ENCODE measurements at regions not wholly inside any gene's neighbourhood (a gene's known extent, or its start where the extent isn't known, plus 50 kb on each side); places are given as distances from the start of the nearest gene placed in this dataset.

DNA sequence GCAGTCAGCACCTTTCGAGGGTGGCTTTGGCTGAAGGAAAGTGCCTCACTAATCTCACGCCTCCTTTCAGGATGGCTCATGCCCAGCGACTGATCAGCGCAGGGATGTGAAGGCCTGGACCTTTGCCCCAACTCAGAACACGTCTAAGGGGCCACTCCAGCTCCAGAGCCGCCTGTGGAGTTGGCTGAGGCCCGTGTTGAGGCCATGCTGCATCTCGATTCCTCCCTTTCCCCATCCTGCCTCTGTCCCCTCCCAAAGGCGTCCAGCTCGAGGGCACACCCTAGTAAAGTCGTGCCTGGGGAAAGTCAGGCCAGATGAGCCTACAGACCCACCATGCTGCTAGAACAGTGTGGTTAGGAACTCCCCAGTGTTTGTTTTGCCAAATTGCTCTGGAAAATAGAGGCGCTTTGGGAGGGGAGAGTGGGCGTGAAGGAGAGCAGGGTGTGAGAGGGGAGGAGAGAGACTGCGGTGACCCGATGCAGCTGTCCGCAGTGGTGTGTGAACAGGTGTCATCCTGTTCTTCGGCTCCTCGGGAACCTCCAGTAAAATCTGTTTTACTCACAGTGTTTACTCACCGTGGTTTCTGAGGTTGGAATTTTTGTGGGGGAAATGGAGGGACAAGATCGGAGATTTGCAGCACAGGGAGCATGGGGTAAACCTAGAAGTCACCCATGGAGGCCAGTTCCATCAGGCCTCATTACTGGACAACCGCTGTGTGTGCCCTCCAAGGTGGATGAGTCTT, 85.0 kb upstream of the PMEPA1 start:
- no peak for DNase-seq

- no peak for DNase-seq
Observed at GRCh38 chr20:57794036-57794435, 84.2 kb upstream of the PMEPA1 start.

DNA sequence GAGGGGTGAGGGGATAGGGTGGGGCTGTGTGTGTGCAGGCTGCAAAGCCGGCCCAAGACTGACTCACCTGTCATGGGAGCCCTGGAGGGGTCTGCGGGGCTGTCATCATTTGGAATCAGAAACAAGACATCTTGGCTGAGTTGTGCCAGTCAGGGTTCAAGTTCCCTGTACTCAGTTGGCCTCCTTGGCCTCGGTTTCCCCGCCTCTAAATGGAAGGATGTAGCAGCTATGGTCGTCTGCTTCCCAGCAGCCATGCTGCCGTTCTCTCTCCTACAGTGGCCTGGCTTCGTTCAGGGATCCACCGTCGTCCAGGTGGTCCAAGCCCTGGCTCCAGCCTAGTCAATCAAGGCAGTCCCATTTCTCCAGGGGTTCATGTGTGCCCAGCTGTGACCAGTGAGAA, 83.6 kb upstream of the PMEPA1 start:
- no peak for DNase-seq

- no peak for DNase-seq
Observed at GRCh38 chr20:57792386-57793080, 82.7 kb upstream of the PMEPA1 start.

- no peak for DNase-seq
Observed at GRCh38 chr20:57791966-57792365, 82.2 kb upstream of the PMEPA1 start.

DNA sequence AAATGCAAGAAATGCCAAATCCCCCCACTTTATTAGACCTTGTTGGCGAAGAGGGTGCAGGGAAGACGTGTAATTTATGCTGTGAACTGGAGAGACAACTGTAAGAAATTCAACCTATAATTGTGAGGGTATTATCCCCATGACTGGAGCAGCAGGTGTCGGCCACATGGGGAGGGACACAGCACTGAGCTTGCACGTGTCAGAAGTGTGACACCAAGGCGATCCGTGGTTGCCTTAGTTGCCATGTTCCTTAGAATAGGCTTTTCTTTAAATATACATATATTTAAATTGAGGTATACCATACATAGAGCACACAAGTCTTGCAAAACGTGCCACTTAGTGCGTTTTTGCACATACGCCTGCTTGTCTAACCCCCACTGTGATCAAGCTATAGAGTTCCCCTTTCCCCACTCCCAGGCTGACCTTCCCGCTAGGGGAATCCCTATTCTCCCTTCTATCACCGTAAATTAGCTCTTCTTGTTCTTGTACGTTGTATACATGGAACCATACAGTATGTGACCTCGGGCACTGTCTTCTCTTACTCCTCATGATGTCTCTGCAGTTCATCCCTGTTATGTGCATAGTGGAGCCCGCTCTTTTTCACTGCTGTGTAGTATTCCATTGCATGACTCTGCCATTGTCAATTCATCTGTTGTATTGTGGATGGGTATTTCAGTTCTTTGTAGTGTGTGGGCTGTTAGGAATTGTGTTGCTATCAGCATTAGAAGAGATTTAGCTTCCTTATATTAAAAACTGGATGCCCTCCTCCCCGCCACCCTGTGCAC, 81.6 kb upstream of the PMEPA1 start:
- no peak for DNase-seq

DNA sequence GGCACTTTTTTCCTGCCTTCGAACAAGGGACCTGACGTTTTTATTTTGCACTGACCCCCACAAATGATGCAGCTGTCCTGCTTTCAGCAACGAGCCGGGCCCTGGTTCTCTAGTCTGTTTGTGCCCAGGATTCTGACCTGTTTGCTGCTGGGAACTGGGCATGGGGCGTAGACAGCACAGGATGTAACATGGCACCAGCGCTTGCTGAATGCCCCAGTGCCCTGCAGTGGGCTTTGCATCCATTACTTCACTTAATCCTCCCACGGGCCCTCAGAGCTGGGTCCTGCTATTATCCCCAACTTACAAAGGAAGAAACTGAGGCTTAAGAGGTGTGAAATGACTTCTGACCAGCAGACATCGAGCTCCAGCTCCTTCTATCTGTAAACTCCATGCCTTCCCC, 80.4 kb upstream of the PMEPA1 start:
- no peak for DNase-seq

DNA sequence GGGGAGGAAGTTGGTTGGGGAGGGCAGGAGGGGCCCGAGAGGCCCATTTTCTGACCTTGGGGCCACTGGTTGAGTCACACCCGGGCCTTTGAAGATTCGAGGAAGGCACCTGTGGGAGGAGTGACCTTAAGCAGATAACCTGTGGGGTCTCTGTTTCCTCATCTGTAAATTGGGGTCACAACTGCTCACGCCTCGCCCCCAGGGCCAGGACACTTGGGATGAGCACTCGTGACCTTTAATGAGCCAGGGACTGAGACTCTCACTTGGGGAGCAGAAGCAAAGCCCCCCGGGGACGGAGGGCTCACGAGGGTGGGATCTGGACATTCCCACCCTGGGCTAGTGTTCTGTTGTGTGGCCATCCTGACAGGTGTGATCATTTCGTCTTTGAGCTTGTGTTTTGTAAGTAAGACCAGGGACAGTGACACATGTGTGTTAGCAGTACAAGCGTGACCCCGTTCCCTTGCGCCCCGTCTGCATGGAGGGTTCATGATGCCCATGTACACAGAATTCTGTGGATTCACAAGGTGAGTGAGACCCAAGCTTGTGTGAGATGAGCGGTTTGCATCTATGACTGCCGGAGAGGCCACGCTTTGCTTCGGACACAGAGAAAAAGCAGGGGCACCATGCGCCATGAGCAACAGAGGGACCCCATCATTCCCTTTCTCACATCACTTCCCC, 79.3 kb upstream of the PMEPA1 start:
- no peak for DNase-seq

DNA sequence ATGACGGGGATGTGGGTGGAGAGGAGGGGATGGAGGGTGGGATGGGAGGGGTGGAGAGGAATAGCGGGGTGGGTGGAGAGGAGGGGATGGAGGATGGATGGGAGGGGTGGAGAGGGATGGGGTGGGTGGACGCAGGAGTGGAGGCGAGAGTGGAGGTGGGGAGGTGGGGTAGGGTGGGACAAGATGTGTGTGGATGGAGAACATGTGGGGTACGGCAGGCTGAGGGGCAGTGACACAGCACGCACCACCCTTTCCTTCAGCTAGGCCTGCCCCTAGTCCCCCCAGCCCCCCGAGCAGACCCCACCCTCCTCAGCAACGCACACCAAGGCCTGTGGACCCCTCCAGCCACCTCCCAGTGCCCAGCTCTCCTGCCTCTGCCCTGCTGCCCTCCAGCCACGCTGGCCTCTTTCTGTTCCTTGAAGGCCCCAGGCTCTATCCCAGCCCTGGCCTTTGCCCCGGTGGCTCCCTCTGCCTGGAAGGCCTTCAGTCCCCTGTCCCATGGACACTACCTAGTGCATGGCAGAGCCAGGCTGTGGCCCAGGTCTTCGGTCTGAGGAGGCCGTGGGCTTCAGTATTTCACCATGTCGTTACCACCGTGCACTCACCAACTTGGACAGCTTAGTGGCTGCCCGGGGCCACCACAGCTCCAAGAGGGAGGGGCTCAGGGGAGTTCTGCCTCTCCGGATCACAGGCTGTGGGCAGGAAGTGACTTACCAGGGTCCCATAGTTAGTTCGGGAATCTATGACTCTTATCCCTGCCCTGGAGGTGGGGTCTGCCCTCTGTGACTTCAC, 78.4 kb upstream of the PMEPA1 start:
- no peak for DNase-seq

DNA sequence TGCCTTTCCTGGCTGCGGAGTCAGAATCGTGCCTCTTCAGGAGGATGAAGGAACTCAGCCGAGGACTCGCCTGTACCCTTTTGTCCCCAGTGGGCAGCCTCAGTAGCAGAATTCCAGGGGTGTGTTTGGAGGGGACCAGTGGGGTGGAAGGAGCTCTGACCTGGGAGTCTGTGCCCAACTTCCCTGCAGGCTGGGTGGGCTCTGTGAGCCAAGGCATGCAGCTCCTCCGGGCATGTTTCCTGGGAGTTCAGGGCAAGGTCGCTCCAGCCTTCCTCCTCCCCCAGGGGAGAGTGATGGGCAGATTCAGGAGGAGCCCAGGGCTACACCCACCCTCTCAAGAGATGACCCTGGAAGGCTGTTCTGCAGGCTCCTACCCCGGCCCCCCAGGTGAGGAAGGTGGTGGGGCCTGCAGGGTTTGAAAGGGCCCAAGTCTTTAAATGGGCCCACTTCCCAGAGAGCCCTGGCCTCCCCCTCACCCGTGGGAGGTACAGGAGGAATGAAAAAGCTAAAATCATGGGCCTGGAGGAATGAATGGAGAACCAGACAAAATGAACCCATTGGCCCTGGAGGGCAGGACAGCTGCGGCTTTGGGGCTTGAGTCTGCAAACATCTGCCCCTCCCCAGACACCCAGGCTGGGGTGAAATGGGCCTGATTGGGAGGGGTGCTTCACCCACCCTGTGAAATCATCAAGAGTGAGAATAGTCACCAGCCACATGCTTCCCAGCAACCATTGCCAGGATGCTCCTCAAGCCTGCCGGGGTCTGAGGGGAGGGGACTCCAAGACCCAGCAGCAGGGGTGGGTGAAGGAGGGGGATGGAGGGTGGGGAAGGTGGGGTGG, 77.6 kb upstream of the PMEPA1 start:
- DNase-seq = no peak

GRCh38 chr20:57786304-57786932, 76.6 kb upstream of the PMEPA1 start:
- no peak for DNase-seq

DNA sequence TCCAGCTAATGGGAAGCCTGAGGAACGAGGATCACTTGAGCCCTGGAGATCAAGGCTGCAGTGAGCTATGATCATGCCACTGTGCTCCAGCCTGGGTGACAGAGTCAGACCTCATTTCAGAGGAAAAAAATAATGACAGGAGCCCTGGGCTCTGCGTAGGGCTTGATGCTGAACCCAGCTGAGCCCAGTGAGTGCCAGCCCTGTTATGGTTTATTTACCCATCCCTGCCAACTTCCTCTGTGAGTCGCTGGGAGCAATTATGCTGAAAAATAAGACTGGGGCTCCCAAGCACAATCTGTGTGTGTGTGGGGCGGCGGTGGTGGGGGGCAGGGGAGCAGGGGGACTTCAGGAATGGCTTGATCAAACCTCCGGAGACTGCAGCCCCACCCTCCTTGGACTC, 75.9 kb upstream of the PMEPA1 start:
- DNase-seq = no peak

GRCh38 chr20:57785061-57785460, 75.2 kb upstream of the PMEPA1 start:
- DNase-seq = no peak

GRCh38 chr20:57783956-57784837, 74.4 kb upstream of the PMEPA1 start:
- no peak for DNase-seq

DNA sequence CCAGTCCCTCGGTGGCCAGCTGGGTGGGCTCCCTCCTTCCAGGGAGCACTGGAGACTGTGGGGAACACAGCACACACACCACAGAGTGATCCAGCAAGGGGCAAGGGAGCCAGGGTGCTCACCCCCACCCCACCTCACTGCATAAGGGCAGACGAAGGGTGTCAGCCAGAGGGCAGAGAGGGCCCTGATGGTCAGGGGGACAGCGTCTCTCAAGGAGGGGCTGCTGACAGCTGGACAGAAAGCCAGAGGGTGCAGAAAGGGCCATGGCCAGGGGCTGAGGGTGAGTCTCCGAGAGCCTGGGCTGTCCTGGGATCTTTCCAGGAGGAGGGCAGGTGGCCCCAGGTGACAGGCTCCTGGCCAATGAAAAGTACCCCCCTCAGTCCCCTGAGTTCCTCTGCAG, 73.4 kb upstream of the PMEPA1 start:
- no peak for DNase-seq

DNA sequence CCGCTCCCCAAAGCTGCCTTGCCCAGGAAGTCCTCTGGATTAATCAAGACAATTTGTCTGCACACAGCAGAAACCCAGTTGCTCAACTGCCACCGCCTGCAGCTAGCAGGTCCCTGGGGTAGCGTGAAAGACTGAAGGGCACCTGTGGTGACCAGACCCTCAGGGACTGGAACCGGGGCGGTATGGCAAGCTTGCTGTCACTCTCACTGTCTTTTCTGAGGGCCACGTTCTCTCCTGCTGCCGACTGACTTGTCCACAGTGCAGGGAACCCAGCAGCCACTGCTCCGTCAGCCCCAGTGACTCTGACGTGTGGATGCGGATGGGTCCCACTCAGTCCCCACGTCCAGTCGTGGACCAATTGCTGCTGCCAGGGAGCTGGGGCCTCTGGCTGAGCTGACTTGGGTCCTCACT, 72.8 kb upstream of the PMEPA1 start:
- no peak for DNase-seq

GRCh38 chr20:57781901-57782300, 72.1 kb upstream of the PMEPA1 start:
- DNase-seq = no peak

- DNase-seq = no peak
Observed at GRCh38 chr20:57780906-57781305, 71.1 kb upstream of the PMEPA1 start.

DNA sequence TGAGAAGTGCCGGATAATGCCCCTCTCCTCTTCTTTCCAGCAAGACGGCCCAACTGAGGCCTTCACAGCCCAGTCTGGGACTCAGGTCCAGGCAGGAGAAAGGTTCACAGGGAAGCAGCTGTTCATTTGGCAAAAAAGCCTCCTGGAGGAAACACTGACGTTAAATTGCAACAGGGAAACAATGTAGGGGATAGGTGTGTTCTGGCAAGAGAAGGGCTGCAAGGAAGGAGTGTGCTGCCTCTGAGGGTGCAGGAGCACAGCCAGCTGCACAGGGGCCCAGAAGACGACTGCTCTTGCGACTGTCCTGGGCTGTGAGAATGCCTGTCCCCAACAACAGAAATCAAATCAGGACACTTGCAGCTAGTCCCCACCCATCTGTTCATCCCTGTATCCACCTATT, 70.6 kb upstream of the PMEPA1 start:
- no peak for DNase-seq

DNA sequence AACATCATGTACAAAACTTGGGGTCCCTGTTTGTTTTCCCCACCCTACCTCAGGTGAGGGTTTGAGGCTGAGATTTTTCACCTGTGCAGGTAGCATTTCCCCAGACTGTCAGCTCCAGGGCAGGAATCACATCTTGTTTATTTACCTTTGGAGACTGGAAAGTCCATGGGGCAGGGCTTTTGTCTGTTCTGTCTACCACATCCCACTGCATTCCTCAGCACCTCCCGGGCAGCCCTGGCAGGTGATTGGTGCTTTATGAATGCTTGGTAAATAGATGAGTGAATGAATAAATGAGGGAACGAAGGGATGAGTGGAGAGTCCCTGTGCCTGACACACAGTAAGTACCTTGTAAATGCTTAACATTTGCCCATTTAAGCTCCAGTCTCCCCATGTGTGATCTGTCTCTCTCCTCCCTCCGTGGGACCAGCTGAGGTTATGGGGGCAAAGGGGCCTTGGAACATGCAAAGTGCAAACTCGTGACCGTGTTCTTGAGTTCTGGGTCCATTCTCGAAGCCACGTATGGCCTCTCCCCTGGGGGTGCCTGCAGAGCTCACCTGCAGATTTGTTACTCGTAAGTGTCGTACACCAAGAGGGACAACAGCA, 69.7 kb upstream of the PMEPA1 start:
- no peak for DNase-seq

Measured in amniotic stem cell (primary cell).